T-helper 2 cell treated with Interferon-gamma antibody and Interleukin-4, amounts not matched to agents 100 ng/mL and 5 ng/mL, for 36 hours (primary cell): ENCODE measurements at regions not wholly inside any gene's neighbourhood (a gene's known extent, or its start where the extent isn't known, plus 50 kb on each side); places are given as distances from the start of the nearest gene placed in this dataset.

ENCODE experiments used
- intact Hi-C: fragments of 100-400 bp; cut with micrococcal nuclease; formaldehyde crosslinking; loops from one replicate; pipeline ENCODE4 v1.15.1; 2023

DNA sequence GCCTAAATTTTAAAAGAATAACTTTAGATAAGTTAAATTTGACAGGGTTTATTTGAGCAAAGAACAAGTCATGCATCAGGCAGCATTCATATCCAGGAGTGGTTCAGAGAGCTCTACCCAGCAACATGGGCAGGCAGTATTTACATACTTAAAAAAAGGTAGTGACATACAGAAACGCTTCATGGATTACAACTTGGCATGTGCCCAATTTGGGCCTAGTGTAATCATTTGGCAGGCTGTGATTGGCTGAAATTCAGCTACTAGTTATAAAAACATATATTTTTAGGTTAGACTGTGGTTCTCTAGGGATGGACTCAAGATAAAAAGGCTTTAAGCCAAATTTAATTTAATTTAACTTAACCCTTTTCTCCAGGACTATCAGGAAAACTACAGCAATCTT, 374.0 kb upstream of the ADAMTS16 start:
- intact Hi-C loops = no loop called here

DNA sequence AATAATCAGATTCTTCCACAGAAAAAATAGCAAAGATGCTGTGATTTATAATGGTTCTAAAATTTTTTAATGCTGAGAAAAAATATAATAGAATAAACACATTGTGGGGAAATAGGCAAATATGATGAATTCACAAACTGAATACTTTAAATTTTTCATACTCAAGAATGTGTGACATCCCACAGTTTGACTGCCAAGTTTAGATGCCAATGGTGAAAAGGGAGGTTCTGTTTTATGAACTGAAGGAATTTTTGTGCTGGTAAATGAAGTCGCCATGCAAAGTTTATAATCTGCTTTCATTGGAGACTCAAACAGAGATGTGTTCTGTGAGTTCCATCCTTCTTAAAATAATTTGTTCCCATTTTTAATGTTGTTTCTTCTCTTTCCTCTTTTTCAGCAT, 367.5 kb upstream of the ADAMTS16 start:
- intact Hi-C loops = no loop called here

DNA sequence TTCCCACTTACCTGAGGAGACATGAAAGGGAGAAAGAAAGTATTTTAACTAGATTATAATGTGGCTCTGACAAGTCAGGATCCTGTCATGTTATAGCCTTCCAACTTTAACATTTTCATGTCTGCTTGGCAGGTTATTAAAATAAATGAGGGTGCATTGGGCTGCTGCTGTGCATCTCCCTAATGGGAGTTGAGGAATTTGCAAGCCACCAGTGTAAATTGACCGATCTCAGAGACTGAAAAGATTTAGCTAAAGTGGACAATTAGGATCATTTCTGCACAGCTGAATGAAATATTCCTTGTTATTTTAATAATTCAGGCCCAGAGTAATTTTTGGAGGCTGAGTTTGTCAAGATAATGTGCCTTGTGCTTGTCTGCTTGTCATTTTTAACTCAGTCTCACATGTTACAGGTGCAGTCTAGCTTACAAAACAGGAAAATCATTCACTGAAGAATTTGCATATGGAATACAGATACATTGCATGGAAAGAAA, 366.3 kb upstream of the ADAMTS16 start:
- intact Hi-C loops = no loop called here

DNA sequence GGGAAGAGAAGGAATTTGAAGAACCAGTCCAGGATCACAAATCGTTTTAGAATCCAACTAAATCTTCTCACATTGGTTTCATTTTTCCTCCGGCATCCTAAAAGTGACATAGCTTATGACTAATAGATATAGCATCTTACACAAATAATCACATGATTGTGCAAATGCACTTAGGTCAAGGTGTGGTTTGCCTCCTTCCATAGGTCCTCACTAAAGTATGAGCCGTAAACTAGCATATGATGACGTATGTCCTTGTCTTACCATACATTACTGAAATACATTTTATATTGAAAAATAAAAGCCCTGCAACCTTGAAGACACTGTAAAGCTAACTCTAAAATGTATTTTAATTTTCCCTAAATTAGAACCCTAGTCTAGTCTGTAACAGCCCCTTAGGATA, 362.7 kb upstream of the ADAMTS16 start:
- intact Hi-C loops = no loop called here

DNA sequence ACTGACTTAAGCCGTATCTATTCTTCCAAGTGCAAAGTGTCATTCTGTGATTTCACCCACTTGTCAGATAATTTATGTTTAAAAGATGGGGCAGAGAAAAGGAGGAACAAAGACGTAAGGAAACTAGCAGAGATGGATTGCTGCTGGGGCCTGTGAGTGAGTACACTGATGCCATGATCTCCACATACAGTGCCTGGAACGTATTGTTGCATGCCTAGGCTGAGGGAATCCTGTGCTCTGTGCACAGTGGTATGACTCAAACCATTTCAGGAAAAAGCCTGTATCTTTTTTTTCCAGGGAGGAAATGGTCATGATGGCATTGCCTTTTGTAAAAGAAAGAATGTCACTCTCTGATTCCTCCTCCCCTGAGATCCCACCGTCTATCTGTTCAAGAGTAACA, 359.5 kb upstream of the ADAMTS16 start:
- intact Hi-C loops = no loop called here

DNA sequence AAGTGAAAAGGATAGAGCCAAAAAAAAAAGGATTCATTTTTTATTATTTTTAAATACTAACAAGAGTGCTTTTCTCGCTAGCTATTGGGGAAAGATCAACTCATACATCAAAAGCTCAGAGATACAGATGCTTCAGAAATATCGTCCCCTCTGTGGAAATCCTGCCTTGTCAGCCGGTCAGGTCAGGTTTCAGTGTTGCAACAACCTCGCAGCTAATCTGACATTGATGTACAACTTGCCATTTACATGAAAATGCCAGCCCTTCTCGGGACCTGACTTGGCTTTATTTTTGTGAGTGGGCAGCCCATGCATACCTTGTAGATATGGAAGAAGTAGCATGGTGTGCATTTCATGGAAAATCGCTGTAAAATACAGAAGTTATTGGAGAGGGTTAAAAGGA, 358.8 kb upstream of the ADAMTS16 start:
- intact Hi-C loops = no loop called here

DNA sequence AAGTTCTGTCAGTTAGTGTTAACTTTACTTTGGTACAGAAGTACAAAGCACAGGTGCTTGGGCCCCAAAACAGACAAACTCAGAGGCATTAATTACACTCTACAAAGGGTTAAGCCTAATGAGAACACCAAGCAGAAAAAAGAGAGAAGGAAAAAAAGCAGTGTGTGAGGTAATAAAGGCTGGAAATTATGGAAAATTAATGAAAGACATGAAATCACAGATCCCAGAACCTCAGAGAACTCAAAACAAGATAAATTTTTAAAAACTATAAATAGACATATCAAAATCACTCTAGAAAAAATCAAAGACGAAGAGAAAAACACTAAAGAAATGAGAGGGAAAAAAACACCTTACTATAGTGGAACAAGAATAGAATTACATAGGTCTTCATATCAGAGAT, 354.2 kb upstream of the ADAMTS16 start:
- intact Hi-C loops = no loop called here

DNA sequence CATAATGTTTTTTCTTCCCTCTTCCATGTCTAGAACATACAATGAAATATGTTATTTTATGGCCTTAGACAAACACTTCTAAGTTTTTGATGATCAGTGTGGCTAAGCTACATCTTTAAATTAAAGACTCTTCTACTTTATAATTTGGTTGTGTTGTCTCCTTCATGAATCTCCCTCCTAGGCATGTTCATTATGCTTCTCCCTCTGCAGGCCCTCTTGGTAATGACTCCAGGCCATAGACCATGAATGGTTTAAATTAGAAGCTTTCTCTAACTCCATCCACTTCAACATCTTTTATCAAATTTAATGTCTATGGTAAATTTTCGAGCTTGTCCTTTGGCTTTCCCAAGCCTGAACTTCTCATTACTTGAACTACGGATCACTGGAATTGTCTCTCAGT, 342.7 kb upstream of the ADAMTS16 start:
- intact Hi-C loops = no loop called here

DNA sequence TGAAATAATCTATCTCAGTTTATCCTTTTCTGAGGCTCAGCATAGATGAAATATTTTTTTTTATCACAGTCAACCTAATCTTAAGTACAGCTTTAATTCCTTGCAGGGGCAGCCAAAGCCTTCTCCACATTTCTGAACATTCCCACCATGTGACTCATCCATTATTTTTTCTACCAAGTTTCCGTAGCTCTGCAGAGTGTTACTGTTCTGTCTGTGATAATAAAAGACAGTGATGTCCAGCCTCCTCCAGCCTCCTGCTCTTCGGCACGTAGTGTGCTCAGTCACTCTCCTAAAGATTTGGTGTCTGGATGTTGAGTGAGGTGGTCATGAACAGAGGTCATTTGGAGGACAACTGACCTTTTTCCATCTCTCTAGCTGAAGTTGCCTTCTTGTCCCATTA, 338.1 kb upstream of the ADAMTS16 start:
- intact Hi-C loops = no loop called here

DNA sequence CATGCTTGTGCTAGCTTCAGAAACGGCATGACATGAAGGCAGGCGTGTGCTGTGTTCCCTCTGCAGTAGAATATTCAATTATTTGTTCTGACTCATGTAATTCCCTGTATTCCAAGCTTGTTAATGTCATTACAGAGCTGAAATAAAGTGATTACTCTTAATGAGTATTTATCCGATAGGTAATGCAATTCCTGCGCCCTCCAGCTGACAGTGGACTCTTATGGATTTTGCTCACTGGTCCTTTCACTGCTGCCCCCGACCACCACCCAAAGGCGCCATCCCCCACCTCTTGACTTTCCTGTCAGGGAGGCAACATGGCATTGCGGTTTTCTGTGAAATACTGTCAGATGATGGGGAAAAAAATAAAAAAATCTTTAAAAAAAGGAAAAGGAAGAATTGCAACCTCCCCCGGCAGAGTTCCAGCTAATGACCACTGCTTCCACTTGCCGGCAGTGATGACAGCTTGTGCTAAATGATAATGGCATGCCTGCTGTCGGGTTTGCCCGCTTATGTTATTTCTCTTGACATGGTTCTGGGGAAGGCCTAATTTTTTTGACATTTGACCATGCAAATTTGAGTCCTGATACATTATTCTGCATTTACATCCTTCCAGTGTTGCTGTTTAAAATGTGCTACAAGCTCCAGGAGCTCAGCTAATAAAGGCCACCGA, 335.3 kb upstream of the ADAMTS16 start:
- intact Hi-C loops = no loop called here

DNA sequence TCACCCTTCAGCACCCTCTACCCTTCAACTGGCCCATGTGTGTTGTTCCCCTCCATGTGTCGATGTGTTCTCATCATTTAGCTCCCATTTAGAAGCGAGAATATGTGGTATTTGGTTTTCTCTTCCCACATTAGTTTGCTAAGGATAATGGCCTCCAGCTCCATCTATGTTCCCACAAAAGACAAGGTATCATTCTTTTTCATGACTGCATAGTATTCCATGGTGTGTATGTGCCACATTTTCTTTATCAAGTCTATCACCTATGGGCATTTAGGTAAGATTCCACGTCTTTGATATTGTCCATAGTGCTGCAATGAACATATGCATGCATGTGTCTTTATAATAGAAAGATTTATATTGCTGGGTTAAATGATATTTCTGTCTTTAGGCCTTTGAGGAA, 325.1 kb upstream of the ADAMTS16 start:
- intact Hi-C loops = no loop called here

DNA sequence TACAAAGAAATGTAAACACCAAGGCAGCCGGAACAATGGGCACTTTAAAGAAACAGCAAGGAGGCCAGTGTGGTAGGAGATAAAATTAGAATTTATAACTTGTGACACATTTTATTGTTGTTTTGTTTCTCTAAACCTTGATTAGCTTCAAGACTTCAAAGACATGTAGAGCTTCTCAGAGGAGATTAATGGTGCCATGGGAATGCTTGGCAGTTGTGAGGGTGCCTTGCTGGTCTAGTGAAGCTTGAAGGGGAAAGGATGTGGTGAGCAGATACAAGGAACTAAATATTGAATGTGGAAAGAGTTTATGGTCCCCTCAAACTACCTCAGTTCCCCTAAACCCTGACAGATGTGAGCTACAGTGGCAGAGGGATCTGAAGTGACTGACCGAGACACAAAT, 322.4 kb upstream of the ADAMTS16 start:
- intact Hi-C loops = no loop called here

DNA sequence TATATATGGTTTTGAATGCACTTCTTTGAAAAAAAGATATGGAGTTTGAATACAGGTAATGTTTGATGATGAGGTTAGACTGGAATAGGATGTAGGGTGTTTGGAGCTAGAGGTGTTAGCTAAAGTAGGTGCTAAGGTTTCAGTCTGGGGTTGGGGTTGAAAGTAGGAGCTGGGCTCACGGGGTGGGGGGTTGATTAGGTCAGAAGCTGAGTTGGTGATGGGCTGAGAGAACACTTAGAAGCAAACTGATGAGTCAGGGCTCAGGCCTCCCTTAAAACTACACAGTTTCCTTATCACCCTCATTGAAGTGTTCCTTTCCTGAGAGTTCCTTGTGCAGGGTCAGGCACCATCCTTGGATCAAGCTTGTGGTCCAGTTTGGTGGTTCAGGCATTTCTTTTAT, 308.8 kb upstream of the ADAMTS16 start:
- intact Hi-C loops = no loop called here

DNA sequence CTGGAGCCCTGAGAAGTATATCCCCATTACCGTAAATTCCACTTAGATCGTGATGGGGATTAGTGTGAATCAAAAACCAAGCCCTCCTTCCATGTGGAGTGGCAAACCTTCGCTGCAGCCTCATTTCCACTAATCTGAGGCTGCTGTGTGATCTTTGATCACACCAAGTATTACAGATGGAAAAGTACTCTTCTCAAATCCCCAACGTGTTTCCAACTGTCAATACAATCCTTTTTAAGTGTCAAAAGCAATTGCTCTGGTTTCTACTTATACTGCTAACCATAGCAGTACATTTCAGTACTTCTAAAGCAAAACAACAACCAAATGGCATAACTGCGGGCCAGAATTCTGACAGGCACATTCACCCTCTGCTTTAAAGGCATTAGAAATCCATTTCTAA, 307.7 kb upstream of the ADAMTS16 start:
- intact Hi-C loops = no loop called here

DNA sequence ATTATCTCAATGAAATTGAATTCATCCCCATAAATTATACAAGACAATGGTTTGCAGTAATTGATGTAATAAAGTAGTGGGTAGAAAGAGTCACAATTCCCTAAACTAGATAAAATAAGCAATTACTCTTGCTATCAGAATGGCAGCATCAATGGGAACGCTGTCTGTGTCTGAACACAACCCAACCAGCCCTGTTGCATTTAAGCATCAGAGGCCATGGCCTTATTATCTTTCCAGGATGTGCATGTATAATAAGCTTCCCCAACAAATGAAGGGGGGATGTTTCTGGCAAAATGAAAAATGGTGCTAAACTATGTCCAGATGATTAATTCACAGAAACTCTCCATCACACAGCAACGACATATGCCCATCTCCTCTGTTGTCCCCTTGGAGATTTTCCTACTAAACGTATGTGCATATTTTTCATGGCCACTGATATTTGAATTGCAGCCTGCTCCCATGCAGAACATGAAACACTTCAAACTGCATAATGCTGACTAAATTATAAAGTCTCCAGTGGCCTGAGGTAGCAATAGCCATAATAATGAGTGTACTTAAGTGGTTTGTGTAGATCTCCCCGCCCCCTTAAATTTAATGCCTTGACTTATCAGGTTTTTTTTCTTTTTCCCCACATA, 306.9 kb upstream of the ADAMTS16 start:
- intact Hi-C loops = no loop called here

DNA sequence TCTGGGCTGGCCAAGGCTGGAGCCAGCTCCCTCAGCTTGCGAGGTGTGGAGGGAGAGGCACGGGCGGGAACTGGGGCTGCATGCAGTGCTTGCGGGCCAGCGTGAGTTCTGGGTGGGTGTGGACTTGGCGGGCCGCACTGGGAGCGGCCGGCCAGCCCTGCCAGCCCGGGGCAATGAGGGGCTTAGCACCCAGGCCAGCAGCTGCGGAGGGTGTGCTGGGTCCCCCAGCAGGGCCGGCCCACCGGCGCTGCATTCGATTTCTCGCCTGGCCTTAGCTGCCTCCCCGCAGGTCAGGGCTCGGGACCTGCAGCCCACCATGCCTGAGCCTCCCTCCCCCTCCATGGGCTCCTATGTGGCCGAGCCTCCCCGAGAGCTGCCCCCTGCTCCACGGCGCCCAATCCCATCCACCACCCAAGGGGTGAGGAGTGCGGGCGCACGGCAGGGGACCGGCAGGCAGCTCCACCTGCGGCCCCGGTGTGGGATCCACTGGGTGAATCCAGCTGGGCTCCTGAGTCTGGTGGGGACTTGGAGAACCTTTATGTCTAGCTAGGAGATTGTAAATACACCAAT, 302.6 kb upstream of the ADAMTS16 start:
- intact Hi-C loops = no loop called here

DNA sequence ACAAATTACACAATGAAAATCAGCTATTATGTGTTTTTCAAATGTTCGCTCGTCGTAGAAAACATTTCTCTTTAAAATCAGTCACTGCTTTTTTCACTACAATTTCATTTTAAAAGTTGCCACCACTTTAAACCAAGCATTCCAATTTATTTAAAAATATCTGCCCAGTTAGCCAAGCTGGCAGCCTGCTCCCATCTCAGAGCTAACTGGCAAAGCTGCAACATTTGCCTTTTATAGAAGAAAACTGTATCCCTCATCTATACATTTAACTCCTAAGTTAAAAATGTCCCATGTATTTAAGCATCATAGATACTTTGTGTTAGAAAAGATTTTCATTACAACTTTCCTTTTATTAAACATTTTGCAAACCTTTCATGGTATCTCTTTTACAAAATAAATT, 294.9 kb upstream of the ADAMTS16 start:
- intact Hi-C loops = no loop called here

DNA sequence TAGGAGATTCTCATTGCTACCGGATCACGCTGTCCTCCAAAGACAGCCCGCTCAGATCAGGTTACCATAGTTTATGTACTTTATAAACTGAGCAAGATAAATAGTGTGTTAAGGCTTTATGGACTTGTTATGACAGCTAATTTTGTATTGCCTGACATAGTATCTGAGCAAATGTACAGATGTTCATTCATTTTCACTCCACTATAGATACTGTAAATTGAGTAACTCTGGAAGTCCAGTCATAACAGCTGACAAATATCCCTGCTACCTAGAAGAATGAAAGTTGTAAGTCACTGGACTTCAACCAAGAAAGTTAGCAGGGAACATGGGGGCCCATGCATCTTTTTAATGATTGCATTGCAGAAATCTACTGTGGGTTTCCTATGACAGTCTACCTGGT, 292.4 kb upstream of the ADAMTS16 start:
- intact Hi-C loops = no loop called here

DNA sequence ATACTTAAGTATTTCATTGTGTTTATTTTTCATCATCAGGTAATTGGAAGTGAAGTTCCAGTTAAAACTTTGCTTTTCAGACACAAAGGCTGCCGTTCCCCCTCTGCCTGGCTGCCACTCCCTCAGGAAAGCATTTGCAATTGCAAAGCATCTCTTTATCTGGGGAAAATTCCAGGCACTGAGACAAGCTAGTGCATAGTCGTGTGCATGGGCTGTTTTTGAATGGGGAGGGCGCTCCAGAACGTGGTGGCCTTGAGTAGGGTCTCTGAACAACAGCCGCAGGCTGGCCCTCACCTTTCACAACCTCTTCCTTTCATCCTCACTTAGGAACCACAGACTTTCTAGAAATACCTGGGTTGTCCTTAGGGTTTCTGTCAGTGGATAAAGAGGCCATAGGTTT, 285.1 kb upstream of the ADAMTS16 start:
- intact Hi-C loops = no loop called here

DNA sequence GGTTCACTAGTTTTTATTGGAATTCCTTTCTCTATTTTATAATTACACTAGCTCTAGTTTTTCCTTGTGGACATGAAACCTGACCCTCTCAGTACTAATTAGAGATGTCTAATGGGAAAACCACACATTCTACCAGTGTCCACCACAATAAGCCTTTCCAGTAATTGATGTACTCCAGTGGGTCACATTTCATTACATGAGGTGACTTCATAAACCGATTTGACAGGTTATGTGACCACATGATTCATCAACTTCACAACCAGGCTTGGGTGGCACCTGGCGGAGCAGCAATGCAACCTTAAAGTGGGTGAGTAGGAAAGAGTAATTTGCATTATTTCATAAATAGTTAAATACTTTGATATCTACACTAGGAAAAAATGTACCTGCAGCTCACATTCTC, 284.2 kb upstream of the ADAMTS16 start:
- intact Hi-C loops = no loop called here

DNA sequence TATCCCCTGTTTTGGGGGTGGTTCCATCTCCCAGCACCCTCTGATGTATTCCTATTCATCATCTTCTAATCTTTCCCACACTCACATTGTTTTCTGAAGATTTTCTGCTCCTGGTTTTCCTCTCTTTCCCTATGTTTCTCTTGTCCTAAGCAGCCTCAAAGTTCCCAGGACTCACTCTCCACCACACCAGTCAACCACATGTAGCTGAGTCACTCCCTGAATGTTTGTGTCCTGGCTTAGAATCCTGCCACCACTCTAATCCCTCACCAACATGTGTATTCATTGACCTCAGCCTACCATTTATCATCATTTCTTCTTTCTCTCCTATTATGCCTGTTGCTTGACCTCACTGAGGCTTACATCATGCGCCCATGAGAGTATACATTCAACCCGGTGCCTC, 282.4 kb upstream of the ADAMTS16 start:
- intact Hi-C loops = no loop called here

DNA sequence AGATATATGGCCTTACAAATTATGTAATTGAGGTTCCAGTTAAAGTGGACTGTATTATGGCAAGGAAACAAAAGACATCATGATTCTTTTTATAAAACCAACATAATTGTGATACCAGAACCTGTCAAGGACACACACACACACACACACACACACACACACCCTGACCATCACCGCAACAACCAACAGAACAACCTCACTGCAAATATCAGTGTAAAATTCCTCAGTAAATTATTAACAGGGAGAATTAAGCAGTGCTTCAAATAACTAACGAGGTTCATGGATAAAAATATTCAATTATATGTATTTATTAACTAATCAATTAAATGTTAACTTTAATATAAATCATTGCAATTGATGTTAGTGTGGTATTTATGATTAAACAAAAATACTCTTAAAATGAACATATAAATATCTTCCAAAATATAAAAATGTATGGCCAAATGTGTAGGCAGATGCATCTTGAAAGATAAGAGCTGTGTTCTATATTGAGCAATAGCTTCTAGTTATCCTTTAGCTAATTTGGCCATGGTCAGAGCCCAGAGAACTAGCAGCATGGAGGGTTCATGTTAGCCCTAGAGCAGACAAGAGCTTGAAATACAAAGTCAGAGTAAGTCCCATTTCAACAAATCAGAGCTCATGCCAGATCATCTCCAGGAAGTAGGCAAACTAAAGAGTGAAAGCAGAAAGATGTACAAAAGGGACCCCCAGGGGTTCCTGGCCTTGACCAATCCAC, 280.5 kb upstream of the ADAMTS16 start:
- intact Hi-C loops = no loop called here
